DND-41 (cell line): ENCODE measurements at regions not wholly inside any gene's neighbourhood (a gene's known extent, or its start where the extent isn't known, plus 50 kb on each side); places are given as distances from the start of the nearest gene placed in this dataset.

ENCODE experiments used
- ATAC-seq: fragments of 200-7000 bp; cut with Tn5 transposase; 3 replicates; pipeline ENCODE4 v1.9.1; 2021; ENCODE audit warnings: low read depth; ENCODE audit not compliant: insufficient read depth
- DNase-seq: peaks from one replicate; pipeline ENCODE4 v3.0.0-alpha.2; 2020
- H2AFZ ChIP-seq: 2 replicates; pipeline ENCODE4 v1.6.0; 2012; ENCODE audit warnings: low read depth, low read length
- H3K27ac ChIP-seq: 2 replicates; pipeline ENCODE4 v1.5.1; 2012; ENCODE audit warnings: low read length, inconsistent platforms
- H3K27me3 ChIP-seq: fragments of 200-600 bp; sonication (generic); 2 replicates; pipeline ENCODE4 v1.6.0; 2012; ENCODE audit warnings: low read length, mild to moderate bottlenecking, inconsistent platforms; ENCODE audit not compliant: insufficient read depth, poor library complexity
- H3K36me3 ChIP-seq: 2 replicates; pipeline ENCODE4 v1.5.1; 2012; ENCODE audit warnings: low read length, inconsistent platforms; ENCODE audit not compliant: insufficient read depth
- H3K4me1 ChIP-seq: 2 replicates; pipeline ENCODE4 v1.5.1; 2012; ENCODE audit warnings: mild to moderate bottlenecking, low read length; ENCODE audit not compliant: insufficient read depth
- H3K4me2 ChIP-seq: 2 replicates; pipeline ENCODE4 v1.6.0; 2012; ENCODE audit warnings: mild to moderate bottlenecking, moderate library complexity, low read length, inconsistent platforms; ENCODE audit not compliant: insufficient read depth
- H3K4me3 ChIP-seq, 2 experiments: fragments of 200-600 bp in 1 of 2; shearing (Covaris generic) in 1 of 2; 2 replicates each; pipeline ENCODE4 v1.5.1; 2012 to 2016; ENCODE audit warnings: inconsistent platforms in 2 of 2, low read length in 2 of 2, mild to moderate bottlenecking in 2 of 2, low read depth in 1 of 2, moderate library complexity in 1 of 2
- H3K79me2 ChIP-seq: 2 replicates; pipeline ENCODE4 v1.6.0; 2012; ENCODE audit warnings: low read length, inconsistent platforms; ENCODE audit not compliant: insufficient read depth
- H3K9ac ChIP-seq: 2 replicates; pipeline ENCODE4 v1.6.0; 2012; ENCODE audit warnings: low read depth, mild to moderate bottlenecking, inconsistent platforms, low read length, moderate library complexity
- H3K9me3 ChIP-seq: 2 replicates; pipeline ENCODE4 v1.5.1; 2012; ENCODE audit warnings: low read length, moderate library complexity, mild to moderate bottlenecking, inconsistent platforms; ENCODE audit not compliant: insufficient read depth, severe bottlenecking
- H4K20me1 ChIP-seq: 2 replicates; pipeline ENCODE4 v1.6.0; 2012; ENCODE audit warnings: low read length; ENCODE audit not compliant: insufficient read depth
- CTCF ChIP-seq: IDR thresholded peaks from 2 replicates; pipeline ENCODE4 v1.5.1; 2012; ENCODE audit warnings: borderline replicate concordance, low read length, moderate library complexity, mild to moderate bottlenecking; ENCODE audit not compliant: poor library complexity, severe bottlenecking; ENCODE audit errors: extremely low read depth
- EZH2 ChIP-seq: IDR thresholded peaks from 3 replicates; pipeline ENCODE4 v1.6.1; 2012; ENCODE audit warnings: borderline replicate concordance, low read depth, mild to moderate bottlenecking, moderate library complexity, low read length, inconsistent platforms; ENCODE audit not compliant: severe bottlenecking

GRCh38 chr12:19021240-19021639, 108.3 kb upstream of the PLEKHA5 start:
- H3K27me3 ChIP-seq: peaks cover 2% of the 10 kb centered on the region
- no peak for TF ChIP-seq CTCF
- TF ChIP-seq EZH2: no peak
- H2AFZ ChIP-seq: no peak overlapping the region
- no peaks in the 10 kb centered on the region for H3K79me2 ChIP-seq
- ATAC-seq (no peak), DNase-seq (no peak)
- H3K4me3 ChIP-seq: no peak overlapping the region
- no peak overlapping the region for H3K27ac ChIP-seq
- no peaks in the 10 kb centered on the region for H4K20me1 ChIP-seq
- no peak overlapping the region for H3K4me2 ChIP-seq
- H3K9ac ChIP-seq: no peak overlapping the region
- H3K36me3 ChIP-seq: no peaks in the 10 kb centered on the region
- no peaks in the 10 kb centered on the region for H3K4me1 ChIP-seq
- no peaks in the 10 kb centered on the region for H3K9me3 ChIP-seq

GRCh38 chr12:19021646-19022045, 107.9 kb upstream of the PLEKHA5 start:
- H3K27me3 ChIP-seq: peaks cover 2% of the 10 kb centered on the region
- TF ChIP-seq EZH2 (no peak), CTCF (no peak)
- no peaks in the 10 kb centered on the region for H3K4me1 ChIP-seq
- no peak overlapping the region for H3K4me2 ChIP-seq
- no peak for DNase-seq
- H3K27ac ChIP-seq: no peak overlapping the region
- no peaks in the 10 kb centered on the region for H3K9me3 ChIP-seq
- no peaks in the 10 kb centered on the region for H3K79me2 ChIP-seq
- no peak overlapping the region for H2AFZ ChIP-seq
- no peaks in the 10 kb centered on the region for H3K36me3 ChIP-seq
- no peak for ATAC-seq
- H3K4me3 ChIP-seq: no peak overlapping the region
- no peak overlapping the region for H3K9ac ChIP-seq
- H4K20me1 ChIP-seq: no peaks in the 10 kb centered on the region

- no peaks in the 10 kb centered on the region for H3K79me2 ChIP-seq
- H3K4me2 ChIP-seq: no peak overlapping the region
- H3K9me3 ChIP-seq: no peaks in the 10 kb centered on the region
- ATAC-seq (no peak), DNase-seq (no peak)
- H3K36me3 ChIP-seq: no peaks in the 10 kb centered on the region
- no peak overlapping the region for H3K4me3 ChIP-seq
- peaks cover 4% of the 10 kb centered on the region for H3K27me3 ChIP-seq
- H3K27ac ChIP-seq: no peak overlapping the region
- no peaks in the 10 kb centered on the region for H3K4me1 ChIP-seq
- H4K20me1 ChIP-seq: no peaks in the 10 kb centered on the region
- TF ChIP-seq CTCF: no peak
- TF ChIP-seq EZH2: no peak
- no peak overlapping the region for H2AFZ ChIP-seq
- no peak overlapping the region for H3K9ac ChIP-seq
Observed at GRCh38 chr12:19025582-19025981, 104.0 kb upstream of the PLEKHA5 start.

- Histone ChIP-seq H3K4me1 (no peaks in the 10 kb centered on the region), H3K4me3 (no peak overlapping the region), H3K4me2 (no peak overlapping the region), H3K9me3 (no peaks in the 10 kb centered on the region), H3K27ac (no peak overlapping the region), H2AFZ (no peak overlapping the region), H4K20me1 (no peaks in the 10 kb centered on the region), H3K36me3 (no peaks in the 10 kb centered on the region), H3K9ac (no peak overlapping the region), H3K27me3 (peaks cover 4% of the 10 kb centered on the region), H3K79me2 (no peaks in the 10 kb centered on the region)
- ATAC-seq (no peak), DNase-seq (no peak)
- TF ChIP-seq EZH2 (no peak), CTCF (no peak)
Observed at GRCh38 chr12:19026034-19026433, 103.5 kb upstream of the PLEKHA5 start.
